A549 (cell line): ENCODE measurements at regions not wholly inside any gene's neighbourhood (a gene's known extent, or its start where the extent isn't known, plus 50 kb on each side); places are given as distances from the start of the nearest gene placed in this dataset.
A peak's percentile ranks its signal among the peaks of the same experiment; 100 is the strongest.

Experiments
- ATAC-seq, 2 experiments: fragments of 200-7000 bp in 1 of 2; fragments of >200 bp in 1 of 2; cut with Nextera tagmentation in 1 of 2; cut with Tn5 transposase in 1 of 2; 3 replicates each; pipeline versions ENCODE4 v1.8.0 to v1.9.1; 2018 to 2020; ENCODE audit warnings: mild to moderate bottlenecking in 1 of 2, moderate library complexity in 1 of 2
- CTCF ChIA-PET: fragments of 300-600 bp; sonication (Branson Sonifier 250); formaldehyde crosslinking; extraction: SDS; loops from one replicate; lab custom pipeline; 2021; ENCODE audit warnings: antibody characterized with exemption, inconsistent platforms; lab: Yijun Ruan, JAX
- POLR2A ChIA-PET: fragments of 350-600 bp; formaldehyde crosslinking; extraction: SDS; loops from one replicate; lab custom pipeline; 2021; ENCODE audit warnings: antibody characterized with exemption, inconsistent platforms; lab: Yijun Ruan, JAX
- DNase-seq, 2 experiments: peaks; one replicate each; pipeline versions ENCODE4 v3.0.0 to v3.0.0-alpha.2; 2011 to 2016; ENCODE audit warnings: low read depth in 1 of 2, low spot score in 1 of 2
- FAIRE-seq: peaks from 2 replicates; lab custom pipeline; 2011; peaks lifted over from hg19 to GRCh38; lab: Jason Lieb, UNC
- H3K27ac ChIP-seq, 2 experiments: fragments of >200 bp; sonication (Bioruptor Twin); formaldehyde crosslinking; 3 replicates each; pipeline ENCODE4 v1.5.1; 2016 to 2017
- H3K4me1 ChIP-seq: fragments of >200 bp; sonication (Bioruptor Twin); formaldehyde crosslinking; 3 replicates; pipeline ENCODE4 v1.6.1; 2016
- H3K4me2 ChIP-seq: fragments of >200 bp; sonication (Bioruptor Twin); formaldehyde crosslinking; 3 replicates; pipeline ENCODE4 v1.6.1; 2016
- H3K4me3 ChIP-seq: fragments of >200 bp; sonication (Bioruptor Twin); formaldehyde crosslinking; 3 replicates; pipeline ENCODE4 v1.5.1; 2016
- H3K9me3 ChIP-seq: fragments of >200 bp; sonication (Bioruptor Twin); formaldehyde crosslinking; 3 replicates; pipeline ENCODE4 v1.6.1; 2016
- BHLHE40 ChIP-seq: IDR thresholded peaks from 2 replicates; pipeline ENCODE4 v1.6.1; 2012; ENCODE audit warnings: low read depth, low read length, inconsistent platforms
- CHD2 ChIP-seq: fragments of 150-350 bp; IDR thresholded peaks from 2 replicates; pipeline ENCODE4 v1.6.1; 2014; ENCODE audit warnings: low read length; ENCODE audit not compliant: partially characterized antibody
- CHD4 ChIP-seq: fragments of 200-600 bp; sonication (generic); IDR thresholded peaks from 2 replicates; pipeline ENCODE4 v1.6.1; 2016; ENCODE audit warnings: antibody characterized with exemption, mild to moderate bottlenecking, borderline replicate concordance
- E2F6 ChIP-seq: IDR thresholded peaks from 2 replicates; pipeline ENCODE4 v1.6.1; 2012; ENCODE audit warnings: low read depth, borderline replicate concordance
- FOSB ChIP-seq: fragments of 250-450 bp; sonication (Bioruptor Pico); IDR thresholded peaks from 2 replicates; pipeline ENCODE4 v1.5.0; 2020; ENCODE audit warnings: mild to moderate bottlenecking, moderate library complexity
- FOXS1 ChIP-seq: fragments of 250-450 bp; sonication (Bioruptor Pico); IDR thresholded peaks from 2 replicates; pipeline ENCODE4 v1.5.0; 2020; ENCODE audit warnings: mild to moderate bottlenecking, moderate library complexity
- HEYL ChIP-seq: fragments of 250-450 bp; sonication (Bioruptor Pico); IDR thresholded peaks from 2 replicates; pipeline ENCODE4 v1.8.0; 2021; ENCODE audit warnings: mild to moderate bottlenecking, moderate library complexity
- HMGXB4 ChIP-seq: fragments of 250-450 bp; sonication (Bioruptor Pico); IDR thresholded peaks from 2 replicates; pipeline ENCODE4 v1.5.0; 2021; ENCODE audit warnings: mild to moderate bottlenecking, moderate library complexity, borderline replicate concordance
- MAFK ChIP-seq: fragments of 450-650 bp; IDR thresholded peaks from 2 replicates; pipeline ENCODE4 v1.6.1; 2014; ENCODE audit not compliant: partially characterized antibody
- MAX ChIP-seq: IDR thresholded peaks from 2 replicates; pipeline ENCODE4 v1.6.1; 2012
- PBX3 ChIP-seq: IDR thresholded peaks from 2 replicates; pipeline ENCODE4 v1.6.1; 2012
- POLR2AphosphoS2 ChIP-seq: conservative IDR thresholded peaks from 2 replicates; pipeline ENCODE4 v1.6.1; 2012; ENCODE audit warnings: low read length, improper control_type of control experiment, inconsistent platforms
- RAD21 ChIP-seq, 2 experiments: fragments of >200 bp in 1 of 2; sonication (Bioruptor Twin) in 1 of 2; formaldehyde crosslinking in 1 of 2; IDR thresholded peaks in 1 of 2; conservative IDR thresholded peaks in 1 of 2; 2 replicates in 1 of 2; 3 replicates in 1 of 2; pipeline ENCODE4 v1.6.1; 2012 to 2018; ENCODE audit warnings: inconsistent platforms in 1 of 2
- RARB ChIP-seq: fragments of 250-450 bp; sonication (Bioruptor Pico); IDR thresholded peaks from 2 replicates; pipeline ENCODE4 v1.8.0; 2021; ENCODE audit warnings: mild to moderate bottlenecking, moderate library complexity
- RCOR1 ChIP-seq: fragments of 150-350 bp; IDR thresholded peaks from 2 replicates; pipeline ENCODE4 v1.6.1; 2014; ENCODE audit warnings: antibody characterized with exemption, low read length, low read depth
- REST ChIP-seq: fragments of 200-600 bp; sonication (generic); IDR thresholded peaks from 2 replicates; pipeline ENCODE4 v1.6.1; 2016; ENCODE audit warnings: antibody characterized with exemption, mild to moderate bottlenecking, moderate library complexity
- RFX5 ChIP-seq: fragments of 450-650 bp; IDR thresholded peaks from 2 replicates; pipeline ENCODE4 v1.7.1; 2014; ENCODE audit warnings: antibody characterized with exemption, mild to moderate bottlenecking, moderate library complexity
- ZC3H11A ChIP-seq: fragments of 450-650 bp; IDR thresholded peaks from 2 replicates; pipeline ENCODE4 v1.6.1; 2014; ENCODE audit warnings: antibody characterized with exemption, mild to moderate bottlenecking
- ZSCAN20 ChIP-seq: fragments of 250-450 bp; sonication (Bioruptor Pico); IDR thresholded peaks from 2 replicates; pipeline ENCODE4 v1.8.0; 2022; ENCODE audit warnings: mild to moderate bottlenecking, moderate library complexity
- WGBS: methylation state at CpG from one replicate; pipeline ENCODE4 v1.1.6; 2017; ENCODE audit errors: missing lambda C conversion rate; 5-methylcytosine and 5-hydroxymethylcytosine counted together

- TF ChIP-seq REST = no peak
- TF ChIP-seq BHLHE40 = no peak
Measured at GRCh38 chr6:165971202-165971601, 196.4 kb downstream of the TBXT start (continued).

GRCh38 chr6:165970001-165970400 is 197.7 kb downstream of the TBXT start:
- 0 out of 2 replicates have a peak, but pooled peaks have one; percentile 37 for TF ChIP-seq POLR2AphosphoS2
- no peak for TF ChIP-seq MAX
- POLR2A ChIA-PET = interaction anchor here (4.1 kb wide), 1 partner anchor 36 kb away, joined by 20 read pairs; no protein-coding TSS in a partner anchor
- 53% methylated on average over 4 of the region's 4 CpGs for WGBS
- FAIRE-seq = no peak
- no peak overlapping the region for H3K4me3 ChIP-seq
- no peak for ATAC-seq
- no peaks in the 10 kb centered on the region for H3K9me3 ChIP-seq
- no peak for DNase-seq
- H3K4me1 ChIP-seq = peaks cover 100% of the 10 kb centered on the region
- peak overlapping the region; percentile 66 for H3K4me2 ChIP-seq
- H3K27ac ChIP-seq = peak overlapping the region in 1 of 2 experiments; percentile 45; a peak in 1 of 6 replicates
- CTCF ChIA-PET = interaction anchor here (0.8 to 1.6 kb wide), 4 partner anchors 11 to 128 kb away, joined by 3 to 4 read pairs (median 3); no protein-coding TSS in a partner anchor

GRCh38 chr6:165969184-165969583 is 198.5 kb downstream of the TBXT start:
- ChIA-PET CTCF (interaction anchor here (0.8 to 1.6 kb wide), 4 partner anchors 12 to 129 kb away, joined by 3 to 4 read pairs (median 3); no protein-coding TSS in a partner anchor), POLR2A (interaction anchor here (4.1 kb wide), 1 partner anchor 37 kb away, joined by 20 read pairs; no protein-coding TSS in a partner anchor)
- no peak overlapping the region; the same call in 2 of the 3 replicates for H3K4me3 ChIP-seq
- FAIRE-seq (no peak), DNase-seq (peak in 1 of 2 experiments; percentile 54)
- H3K27ac ChIP-seq = peak overlapping the region in 1 of 2 experiments; percentile 22; a peak in 1 of 6 replicates
- H3K9me3 ChIP-seq = no peaks in the 10 kb centered on the region
- peak overlapping the region; percentile 66 for H3K4me2 ChIP-seq
- H3K4me1 ChIP-seq = peaks cover 100% of the 10 kb centered on the region
- WGBS = 61% methylated on average over 6 of the region's 6 CpGs
- TF ChIP-seq FOXS1 (CRISPR knock-in tag) = no peak
- TF ChIP-seq PBX3 = no peak
- no peak for TF ChIP-seq ZC3H11A
- TF ChIP-seq BHLHE40 = no peak
- TF ChIP-seq RAD21 (conservative IDR thresholded peaks at IDR 0.05 in 1 of 2, IDR thresholded peaks at IDR 0.05 in 1 of 2) = no peak
- TF ChIP-seq RARB (CRISPR knock-in tag) = no peak
- TF ChIP-seq MAFK = no peak
- no peak for TF ChIP-seq FOSB (CRISPR knock-in tag)
- TF ChIP-seq HMGXB4 (CRISPR knock-in tag) = no peak
- no peak for TF ChIP-seq HEYL (CRISPR knock-in tag)
- TF ChIP-seq RFX5 = no peak
- TF ChIP-seq RCOR1 = no peak
- TF ChIP-seq CHD2 = no peak
- no peak for TF ChIP-seq ZSCAN20
- no peak for TF ChIP-seq E2F6
- TF ChIP-seq CHD4 = no peak
- TF ChIP-seq, all 56 proteins: peak for 0
- peak; percentile 42 to 60; a peak in 5 of 6 replicates for ATAC-seq
